HEK293 (cell line): ENCODE measurements at regions not wholly inside any gene's neighbourhood (a gene's known extent, or its start where the extent isn't known, plus 50 kb on each side); places are given as distances from the start of the nearest gene placed in this dataset.

Experiments used
- CTCF ChIA-PET: fragments of 350-600 bp; formaldehyde crosslinking; extraction: SDS; loops from one replicate; lab custom pipeline; 2021; ENCODE audit warnings: antibody characterized with exemption; lab: Yijun Ruan, JAX
- POLR2A ChIA-PET: fragments of 300-600 bp; formaldehyde crosslinking; extraction: SDS; loops from one replicate; lab custom pipeline; 2020; ENCODE audit warnings: antibody characterized with exemption, inconsistent platforms; lab: Yijun Ruan, JAX
- H3K27ac ChIP-seq: fragments of 200-500 bp; sonication (Bioruptor generic); 2 replicates; pipeline ENCODE4 v1.5.1; 2014; ENCODE audit warnings: low read depth, low read length, control low read depth, inconsistent platforms; ENCODE audit errors: extremely low read depth
- H3K36me3 ChIP-seq, 2 experiments: fragments of 200-500 bp in 1 of 2; sonication (Bioruptor generic) in 1 of 2; 1 replicate in 1 of 2; 2 replicates in 1 of 2; pipeline ENCODE4 v1.5.1; 2014 to 2017; ENCODE audit warnings: inconsistent platforms in 2 of 2, low read length in 2 of 2; ENCODE audit not compliant: control insufficient read depth in 2 of 2, insufficient read depth in 1 of 2
- H3K4me1 ChIP-seq: fragments of 200-500 bp; sonication (Bioruptor generic); 2 replicates; pipeline ENCODE4 v1.5.1; 2014; ENCODE audit warnings: mild to moderate bottlenecking, low read length, inconsistent platforms; ENCODE audit not compliant: control insufficient read depth, insufficient read depth
- H3K4me3 ChIP-seq: 2 replicates; pipeline ENCODE4 v1.5.1; 2011; ENCODE audit warnings: low read depth, mild to moderate bottlenecking, control low read depth, low read length, moderate library complexity
- H3K9me3 ChIP-seq: fragments of 200-500 bp; sonication (Bioruptor generic); 2 replicates; pipeline ENCODE4 v1.5.1; 2014; ENCODE audit warnings: low read depth, low read length, inconsistent platforms; ENCODE audit not compliant: control insufficient read depth, insufficient read depth
- EGR2 ChIP-seq: fragments of 450-650 bp; formaldehyde crosslinking; IDR thresholded peaks from 2 replicates; pipeline ENCODE4 v1.5.1; 2016; ENCODE audit warnings: low read depth, missing biosample characterization, missing genetic modification characterization
- INSM2 ChIP-seq: fragments of 450-650 bp; formaldehyde crosslinking; IDR thresholded peaks from 2 replicates; pipeline ENCODE4 v1.5.1; 2016; ENCODE audit warnings: missing biosample characterization, missing genetic modification characterization
- YY2 ChIP-seq: fragments of 450-650 bp; formaldehyde crosslinking; IDR thresholded peaks from 2 replicates; pipeline ENCODE4 v1.5.1; 2016; ENCODE audit warnings: missing biosample characterization, missing genetic modification characterization
- ZEB2 ChIP-seq: fragments of 450-650 bp; formaldehyde crosslinking; IDR thresholded peaks from 2 replicates; pipeline ENCODE4 v1.5.1; 2016; ENCODE audit warnings: missing biosample characterization, missing genetic modification characterization
- ZNF18 ChIP-seq: fragments of 450-650 bp; formaldehyde crosslinking; IDR thresholded peaks from 2 replicates; pipeline ENCODE4 v1.5.1; 2016; ENCODE audit warnings: missing biosample characterization, missing genetic modification characterization
- ZNF2 ChIP-seq: fragments of 450-650 bp; formaldehyde crosslinking; IDR thresholded peaks from 2 replicates; pipeline ENCODE4 v1.5.1; 2016; ENCODE audit warnings: missing biosample characterization, missing genetic modification characterization
- ZNF280C ChIP-seq: fragments of 450-650 bp; formaldehyde crosslinking; IDR thresholded peaks from 2 replicates; pipeline ENCODE4 v1.5.1; 2016; ENCODE audit warnings: missing biosample characterization, missing genetic modification characterization
- ZNF394 ChIP-seq: fragments of 450-650 bp; formaldehyde crosslinking; IDR thresholded peaks from 2 replicates; pipeline ENCODE4 v1.5.1; 2016; ENCODE audit warnings: missing biosample characterization, missing genetic modification characterization, mild to moderate bottlenecking, moderate library complexity, borderline replicate concordance
- ZNF404 ChIP-seq: fragments of 450-650 bp; formaldehyde crosslinking; IDR thresholded peaks from 2 replicates; pipeline ENCODE4 v1.5.1; 2017; ENCODE audit warnings: missing biosample characterization, missing genetic modification characterization
- ZNF449 ChIP-seq: fragments of 450-650 bp; formaldehyde crosslinking; IDR thresholded peaks from 2 replicates; pipeline ENCODE4 v1.5.1; 2017; ENCODE audit warnings: missing biosample characterization, mild to moderate bottlenecking, missing genetic modification characterization, moderate library complexity
- ZNF530 ChIP-seq: fragments of 450-650 bp; formaldehyde crosslinking; IDR thresholded peaks from 2 replicates; pipeline ENCODE4 v1.5.1; 2016; ENCODE audit warnings: low read depth, missing biosample characterization, missing genetic modification characterization
- ZNF549 ChIP-seq: fragments of 450-650 bp; IDR thresholded peaks from 2 replicates; pipeline ENCODE4 v1.5.1; 2018; ENCODE audit warnings: missing biosample characterization, missing genetic modification characterization, mild to moderate bottlenecking, inconsistent platforms, moderate library complexity
- ZNF561 ChIP-seq: fragments of 450-650 bp; IDR thresholded peaks from 2 replicates; pipeline ENCODE4 v1.5.1; 2018; ENCODE audit warnings: missing biosample characterization, missing genetic modification characterization, borderline replicate concordance
- ZNF629 ChIP-seq: fragments of 450-650 bp; formaldehyde crosslinking; IDR thresholded peaks from 2 replicates; pipeline ENCODE4 v1.5.1; 2017; ENCODE audit warnings: missing biosample characterization, missing genetic modification characterization
- ZNF645 ChIP-seq: fragments of 450-650 bp; formaldehyde crosslinking; IDR thresholded peaks from 2 replicates; pipeline ENCODE4; 2016; ENCODE audit warnings: missing biosample characterization, missing genetic modification characterization
- ZNF660 ChIP-seq: fragments of 450-650 bp; IDR thresholded peaks from 2 replicates; pipeline ENCODE4 v1.5.1; 2018; ENCODE audit warnings: missing biosample characterization, mild to moderate bottlenecking, missing genetic modification characterization
- ZNF670 ChIP-seq: fragments of 450-650 bp; formaldehyde crosslinking; IDR thresholded peaks from 2 replicates; pipeline ENCODE4 v1.5.1; 2016; ENCODE audit warnings: missing biosample characterization, missing genetic modification characterization, low read depth
- ZNF768 ChIP-seq: fragments of 450-650 bp; formaldehyde crosslinking; IDR thresholded peaks from 2 replicates; pipeline ENCODE4 v1.5.1; 2018; ENCODE audit warnings: missing biosample characterization, mild to moderate bottlenecking, missing genetic modification characterization
- ZNF785 ChIP-seq: fragments of 450-650 bp; formaldehyde crosslinking; IDR thresholded peaks from 2 replicates; pipeline ENCODE4 v1.5.1; 2016; ENCODE audit warnings: missing biosample characterization, missing genetic modification characterization

- CTCF ChIA-PET, result no interaction called here
Measured at GRCh38 chr6:79138146-79138545, 60.1 kb upstream of the PHIP start.

GRCh38 chr6:79137671-79138070 is 59.6 kb upstream of the PHIP start:
- no peaks in the 10 kb centered on the region for H3K4me1 ChIP-seq
- H3K36me3 ChIP-seq, result no peaks in the 10 kb centered on the region
- no peaks in the 10 kb centered on the region for H3K9me3 ChIP-seq
- ChIA-PET POLR2A (no interaction called here), CTCF (no interaction called here)
- no peak overlapping the region for H3K27ac ChIP-seq
- no peak overlapping the region for H3K4me3 ChIP-seq
- TF ChIP-seq ZNF768 (tag by site-specific recombination), result no peak
- no peak for TF ChIP-seq ZNF785
- TF ChIP-seq ZEB2 (tag by site-specific recombination), result no peak
- TF ChIP-seq ZNF561 (tag by site-specific recombination), result no peak
- TF ChIP-seq ZNF660 (tag by site-specific recombination), result no peak
- TF ChIP-seq ZNF280C (tag by site-specific recombination), result no peak
- TF ChIP-seq ZNF394, result no peak
- no peak for TF ChIP-seq ZNF2 (tag by site-specific recombination)
- TF ChIP-seq ZNF670 (tag by site-specific recombination), result no peak

More at GRCh38 chr6:79138146-79138545, 60.1 kb upstream of the PHIP start:
- no peak overlapping the region for H3K4me3 ChIP-seq
- no peak overlapping the region for H3K27ac ChIP-seq
- POLR2A ChIA-PET, result no interaction called here
- no peaks in the 10 kb centered on the region for H3K9me3 ChIP-seq
- H3K4me1 ChIP-seq, result no peaks in the 10 kb centered on the region
- H3K36me3 ChIP-seq, result no peaks in the 10 kb centered on the region
- TF ChIP-seq ZNF449 (tag by site-specific recombination) (no peak), YY2 (tag by site-specific recombination) (no peak), ZNF404 (tag by site-specific recombination) (no peak), ZNF530 (tag by site-specific recombination) (no peak), ZNF629 (tag by site-specific recombination) (no peak), ZNF549 (no peak), ZNF280C (tag by site-specific recombination) (no peak), ZNF18 (tag by site-specific recombination) (no peak), ZNF645 (no peak), INSM2 (tag by site-specific recombination) (no peak), EGR2 (tag by site-specific recombination) (no peak)
